HepG2 (cell line): ENCODE measurements at regions not wholly inside any gene's neighbourhood (a gene's known extent, or its start where the extent isn't known, plus 50 kb on each side); places are given as distances from the start of the nearest gene placed in this dataset.

Source experiments
- ATAC-seq: fragments of 200-7000 bp; cut with Tn5 transposase; 3 replicates; pipeline ENCODE4 v1.9.1; 2020; ENCODE audit warnings: mild to moderate bottlenecking, moderate library complexity
- BruUV-seq: library from RNA; stranded (reverse); fragments of 400-500 nt; replicated peaks from 2 replicates; lab custom pipeline; 2021; lab: Mats Ljungman, UMichigan
- CTCF ChIA-PET: fragments of 300-600 bp; formaldehyde crosslinking; extraction: SDS; loops from one replicate; lab custom pipeline; 2021; ENCODE audit warnings: low total read pairs, inconsistent platforms, low intra/inter-chr PET ratio; lab: Yijun Ruan, JAX
- POLR2A ChIA-PET: fragments of 350-600 bp; sonication (Branson Sonifier 250); formaldehyde crosslinking; loops from one replicate; lab custom pipeline; 2020; ENCODE audit warnings: antibody characterized with exemption, inconsistent platforms; lab: Yijun Ruan, JAX
- DNase-seq: peaks from one replicate; pipeline ENCODE4 v3.0.0-alpha.2; 2015; ENCODE audit warnings: low spot score
- FAIRE-seq: peaks from 3 replicates; lab custom pipeline; 2011; peaks lifted over from hg19 to GRCh38; lab: Jason Lieb, UNC
- H2AFZ ChIP-seq: one replicate; pipeline ENCODE4 v1.6.1; 2011; ENCODE audit warnings: low read length, inconsistent platforms
- H3K27ac ChIP-seq: fragments of 300-600 bp; 3 replicates; pipeline ENCODE4 v1.8.0; 2011; ENCODE audit warnings: mixed run types, mild to moderate bottlenecking, mixed read lengths, low read length, inconsistent platforms; ENCODE audit not compliant: insufficient read depth; ENCODE audit errors: extremely low read length
- H3K27me3 ChIP-seq, 2 experiments: fragments of 200-600 bp in 1 of 2; 2 replicates in 1 of 2; 3 replicates in 1 of 2; pipeline versions ENCODE4 v1.6.0 to v1.8.0; 2011; ENCODE audit warnings: low read length in 2 of 2, mild to moderate bottlenecking in 2 of 2, moderate library complexity in 2 of 2, inconsistent platforms in 1 of 2; ENCODE audit not compliant: insufficient read depth in 2 of 2, control insufficient read depth in 1 of 2
- H3K36me3 ChIP-seq, 2 experiments: fragments of 200-600 bp in 1 of 2; replicated peaks in 1 of 2; 2 replicates in 1 of 2; 3 replicates in 1 of 2; pipeline versions ENCODE4 v1.5.1 to v1.8.0; 2011; ENCODE audit warnings: low read length in 2 of 2, inconsistent platforms in 1 of 2; ENCODE audit not compliant: insufficient read depth in 2 of 2, control insufficient read depth in 1 of 2
- H3K4me1 ChIP-seq: 2 replicates; pipeline ENCODE4 v1.5.1; 2012; ENCODE audit warnings: low read length, inconsistent platforms; ENCODE audit not compliant: insufficient read depth
- H3K4me2 ChIP-seq: 2 replicates; pipeline ENCODE4 v1.6.0; 2011; ENCODE audit warnings: low read depth, low read length, inconsistent platforms
- H3K4me3 ChIP-seq, 3 experiments: fragments of 200-600 bp in 1 of 3; sonication (generic), shearing (Covaris generic) in 1 of 3; replicated peaks in 1 of 3; 2 replicates each; pipeline ENCODE4 v1.5.1; 2011 to 2016; ENCODE audit warnings: low read length in 3 of 3, inconsistent platforms in 2 of 3, low read depth in 2 of 3, mild to moderate bottlenecking in 2 of 3, control low read depth in 1 of 3, mixed read lengths in 1 of 3; ENCODE audit not compliant: insufficient read depth in 1 of 3
- H3K79me2 ChIP-seq: one replicate; pipeline ENCODE4 v1.6.1; 2011; ENCODE audit warnings: low read length, inconsistent platforms; ENCODE audit not compliant: insufficient read depth
- H3K9ac ChIP-seq: 2 replicates; pipeline ENCODE4 v1.6.0; 2011; ENCODE audit warnings: mild to moderate bottlenecking, low read depth, low read length, inconsistent platforms; ENCODE audit not compliant: insufficient read depth
- H3K9me3 ChIP-seq: 2 replicates; pipeline ENCODE4 v1.5.1; 2012; ENCODE audit warnings: mild to moderate bottlenecking, low read length
- H4K20me1 ChIP-seq: 2 replicates; pipeline ENCODE4 v1.6.0; 2011; ENCODE audit warnings: inconsistent platforms, mild to moderate bottlenecking, low read length, moderate library complexity; ENCODE audit not compliant: insufficient read depth
- CTCF ChIP-seq: sonication (generic); formaldehyde crosslinking; IDR thresholded peaks from 2 replicates; pipeline ENCODE4 v1.5.0; 2020; ENCODE audit warnings: mild to moderate bottlenecking, missing genetic modification reagents, moderate library complexity
- EP300 ChIP-seq, 3 experiments: sonication (generic) in 1 of 3; formaldehyde crosslinking in 1 of 3; IDR thresholded peaks; 2 replicates each; pipeline versions ENCODE4 v1.5.1 to v1.6.1; 2011 to 2020; ENCODE audit warnings: low read depth in 2 of 3, low read length in 2 of 3, borderline replicate concordance in 1 of 3, improper control_type of control experiment in 1 of 3, mild to moderate bottlenecking in 1 of 3, missing genetic modification reagents in 1 of 3, moderate library complexity in 1 of 3
- SP4 ChIP-seq: sonication (generic); formaldehyde crosslinking; IDR thresholded peaks from 2 replicates; pipeline ENCODE4 v1.8.1; 2023; ENCODE audit warnings: mild to moderate bottlenecking, missing genetic modification reagents
- ZBTB43 ChIP-seq: sonication (generic); formaldehyde crosslinking; conservative IDR thresholded peaks from 2 replicates; pipeline ENCODE4 v1.4.0; 2020; ENCODE audit warnings: missing genetic modification reagents
- ZNF431 ChIP-seq: sonication (generic); formaldehyde crosslinking; IDR thresholded peaks from 2 replicates; pipeline ENCODE4 v1.9.0; 2022; ENCODE audit warnings: missing genetic modification reagents, low read depth, mild to moderate bottlenecking, borderline replicate concordance
- WGBS: methylation state at CpG from one replicate; pipeline ENCODE4 v1.1.6; 2017; ENCODE audit warnings: low lambda C conversion rate; 5-methylcytosine and 5-hydroxymethylcytosine counted together
- in situ Hi-C: cut with HindIII; loops from 2 replicates; pipeline ENCODE4 v1.10.0; 2017; ENCODE audit warnings: low pct_unique_long_range_greater_than_20kb; ENCODE audit not compliant: extremely low pct_ligation_motif_present
- intact Hi-C: fragments of 100-400 bp; cut with micrococcal nuclease; formaldehyde crosslinking; loops from one replicate; pipeline ENCODE4 v1.10.0; 2022; ENCODE audit not compliant: unreplicated experiment

GRCh38 chr14:66361013-66361412 lies 125.2 kb upstream of the CCDC196 start:
- Histone ChIP-seq H3K79me2 (no peaks in the 10 kb centered on the region), H3K4me1 (no peaks in the 10 kb centered on the region), H3K9me3 (no peaks in the 10 kb centered on the region), H3K4me2 (no peak overlapping the region), H3K27me3 (no peaks in the 10 kb centered on the region), H3K27ac (no peak overlapping the region), H3K36me3 (no peaks in the 10 kb centered on the region), H2AFZ (no peak overlapping the region), H3K9ac (no peak overlapping the region), H4K20me1 (no peaks in the 10 kb centered on the region), H3K4me3 (no peak overlapping the region)
- no peak for TF ChIP-seq SP4 (CRISPR knock-in tag)
- TF ChIP-seq ZBTB43 (CRISPR knock-in tag): no peak
- TF ChIP-seq EP300 (IDR thresholded peaks at IDR 0.05; ENCODE audit: low read depth in 2 of 2, low read length in 2 of 2): no peak
- TF ChIP-seq EP300 (CRISPR knock-in tag; IDR thresholded peaks at IDR 0.05; ENCODE audit: borderline replicate concordance): no peak
- no peak for TF ChIP-seq CTCF (CRISPR knock-in tag)
- no peak for TF ChIP-seq ZNF431
- no TSS peak for BruUV-seq
- 5% methylated on average over 2 of the region's 2 CpGs for WGBS
- DNase-seq (no peak), ATAC-seq (no peak), FAIRE-seq (no peak)
- in situ Hi-C loops (loop anchor here (25.0 kb wide), 1 partner anchor 751 kb away; no protein-coding TSS in a partner anchor), intact Hi-C loops (no loop called here)
- ChIA-PET POLR2A (no interaction called here), CTCF (no interaction called here)
